ENCODE measurements at regions not wholly inside any gene's neighbourhood (a gene's known extent, or its start where the extent isn't known, plus 50 kb on each side); places are given as distances from the start of the nearest gene placed in this dataset.
A peak's percentile ranks its signal among the peaks of the same experiment; 100 is the strongest.

GRCh38 chr17:74085434-74085833 lies 118.0 kb upstream of the RPL38 start:
- peak; percentile 21 for TF ChIP-seq CTCF (IDR thresholded peaks at IDR 0.05; ENCODE audit: insufficient read depth, low read depth, low read length, missing control alignments)
- DNase-seq (ENCODE audit: low read depth): peak; percentile 5

GRCh38 chr17:74087002-74087585 lies 116.4 kb upstream of the RPL38 start:
- no peak overlapping the region for H3K4me3 ChIP-seq (ENCODE audit: low read depth, low read length)
- no peak for DNase-seq (ENCODE audit: low read depth)
- TF ChIP-seq CTCF (IDR thresholded peaks at IDR 0.05; ENCODE audit: insufficient read depth, low read depth, low read length, missing control alignments): no peak

More at GRCh38 chr17:74085434-74085833, 118.0 kb upstream of the RPL38 start:
- H3K4me3 ChIP-seq (ENCODE audit: low read depth, low read length): no peak overlapping the region

GRCh38 chr17:74088285-74088933 lies 115.1 kb upstream of the RPL38 start:
- no peak for TF ChIP-seq CTCF (IDR thresholded peaks at IDR 0.05; ENCODE audit: insufficient read depth, low read depth, low read length, missing control alignments)
- no peak for DNase-seq (ENCODE audit: low read depth)
- H3K4me3 ChIP-seq (ENCODE audit: low read depth, low read length): no peak overlapping the region

- DNase-seq (ENCODE audit: low read depth): no peak
- H3K4me3 ChIP-seq (ENCODE audit: low read depth, low read length): no peak overlapping the region
- no peak for TF ChIP-seq CTCF (IDR thresholded peaks at IDR 0.05; ENCODE audit: insufficient read depth, low read depth, low read length, missing control alignments)
Observed at GRCh38 chr17:74088934-74089329, 114.5 kb upstream of the RPL38 start.

GRCh38 chr17:74089380-74089779 lies 114.1 kb upstream of the RPL38 start:
- H3K4me3 ChIP-seq (ENCODE audit: low read depth, low read length): no peak overlapping the region
- no peak for DNase-seq (ENCODE audit: low read depth)
- no peak for TF ChIP-seq CTCF (IDR thresholded peaks at IDR 0.05; ENCODE audit: insufficient read depth, low read depth, low read length, missing control alignments)

GRCh38 chr17:74089869-74090464 lies 113.5 kb upstream of the RPL38 start:
- H3K4me3 ChIP-seq (ENCODE audit: low read depth, low read length): no peak overlapping the region
- DNase-seq (ENCODE audit: low read depth): peak; percentile 78
- TF ChIP-seq CTCF (IDR thresholded peaks at IDR 0.05; ENCODE audit: insufficient read depth, low read depth, low read length, missing control alignments): peak; percentile 84

Data from GM12865 (cell line).